ENCODE measurements at regions not wholly inside any gene's neighbourhood (a gene's known extent, or its start where the extent isn't known, plus 50 kb on each side); places are given as distances from the start of the nearest gene placed in this dataset.
"Not testable (repeated sequence)": the region's sequence is repeated elsewhere in the genome, so short reads cannot be mapped to it uniquely, and the experiment has no call there.

DNA sequence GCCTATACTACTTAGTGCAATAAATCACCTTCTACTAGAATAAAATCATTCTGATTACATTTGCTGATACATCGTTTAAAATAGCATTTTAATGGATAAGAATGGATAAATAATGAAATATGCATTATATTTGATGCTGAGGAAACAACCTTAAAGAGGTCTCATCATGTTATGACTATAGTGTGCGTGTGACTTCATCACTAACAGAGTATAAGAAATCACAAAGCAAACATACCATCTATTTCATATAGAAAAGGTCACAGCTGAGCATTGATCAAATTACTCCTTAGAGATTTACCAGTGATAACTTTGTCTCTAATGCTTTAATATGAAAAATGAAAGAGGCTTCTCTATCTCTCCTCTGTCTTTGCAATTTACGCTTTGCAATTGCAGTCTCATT is 1620.3 kb upstream of the SLC10A2 start:
- H3K4me3 ChIP-seq (ENCODE audit: low read depth, low read length) = no peak overlapping the region

GRCh38 chr13:104683789-104684188 is 1617.6 kb upstream of the SLC10A2 start:
- no peak overlapping the region for H3K4me3 ChIP-seq (ENCODE audit: low read depth, low read length)

DNA sequence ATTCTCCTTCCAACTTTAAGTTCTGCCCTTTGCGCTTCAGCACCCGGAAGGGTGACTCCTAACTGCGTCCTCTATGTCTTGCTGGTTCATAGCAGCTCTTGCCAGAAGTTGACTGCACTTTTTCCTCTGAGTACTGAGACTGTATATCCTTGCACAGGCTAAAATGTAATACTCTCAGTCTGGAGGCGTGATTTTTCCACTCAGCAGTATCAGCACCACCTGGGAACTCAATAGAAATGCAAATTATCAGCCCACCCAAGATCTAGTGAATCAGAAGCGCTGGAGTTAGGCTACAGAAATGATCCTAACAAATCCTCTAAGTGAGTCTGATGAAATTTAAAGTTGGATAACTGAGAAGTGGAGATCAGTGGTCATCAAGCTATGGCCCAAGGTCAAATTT is 1611.9 kb upstream of the SLC10A2 start:
- no peak overlapping the region for H3K4me3 ChIP-seq (ENCODE audit: low read depth, low read length)

DNA sequence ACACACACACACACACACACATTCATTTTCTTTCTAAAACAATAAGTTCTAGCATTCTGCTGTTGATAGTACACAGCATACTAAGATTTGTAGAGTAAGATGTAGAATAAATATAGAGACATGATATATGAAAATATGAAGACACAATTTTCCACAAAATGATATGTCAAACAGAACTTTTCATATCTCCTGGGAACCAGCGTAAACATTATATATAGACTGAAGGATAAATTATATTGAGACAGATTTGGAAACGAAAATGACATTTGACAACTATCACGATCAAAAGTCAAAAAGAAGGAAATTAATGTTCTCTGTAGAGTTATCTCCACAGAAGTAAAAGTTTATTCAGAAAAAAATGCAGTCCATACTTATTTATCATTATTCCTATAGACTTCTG is 1605.7 kb upstream of the SLC10A2 start:
- no peak overlapping the region for H3K4me3 ChIP-seq (ENCODE audit: low read depth, low read length)

DNA sequence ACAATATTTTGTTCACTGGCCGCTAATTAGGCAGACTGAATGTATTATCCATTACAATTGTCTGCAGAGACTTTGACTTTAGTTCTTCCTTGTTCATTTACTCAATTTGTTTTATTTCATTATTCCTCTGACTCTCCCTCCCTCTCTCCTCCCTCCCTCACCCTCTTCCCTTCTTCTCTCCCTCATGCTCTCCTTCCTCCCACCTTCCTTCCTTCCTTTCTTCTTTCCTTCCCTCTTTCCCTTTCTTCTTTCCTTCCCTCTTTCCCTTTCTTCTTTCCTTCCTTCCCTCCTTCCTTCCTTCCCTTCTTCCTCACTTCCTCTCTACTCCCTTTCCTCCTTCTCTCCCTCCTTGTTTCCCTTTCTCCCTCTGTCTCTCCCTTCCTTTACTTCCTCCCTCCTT is 1591.0 kb upstream of the SLC10A2 start:
- no peak overlapping the region for H3K4me3 ChIP-seq (ENCODE audit: low read depth, low read length)

GRCh38 chr13:104650431-104650830 is 1584.2 kb upstream of the SLC10A2 start:
- H3K4me3 ChIP-seq (ENCODE audit: low read depth, low read length) = no peak overlapping the region

DNA sequence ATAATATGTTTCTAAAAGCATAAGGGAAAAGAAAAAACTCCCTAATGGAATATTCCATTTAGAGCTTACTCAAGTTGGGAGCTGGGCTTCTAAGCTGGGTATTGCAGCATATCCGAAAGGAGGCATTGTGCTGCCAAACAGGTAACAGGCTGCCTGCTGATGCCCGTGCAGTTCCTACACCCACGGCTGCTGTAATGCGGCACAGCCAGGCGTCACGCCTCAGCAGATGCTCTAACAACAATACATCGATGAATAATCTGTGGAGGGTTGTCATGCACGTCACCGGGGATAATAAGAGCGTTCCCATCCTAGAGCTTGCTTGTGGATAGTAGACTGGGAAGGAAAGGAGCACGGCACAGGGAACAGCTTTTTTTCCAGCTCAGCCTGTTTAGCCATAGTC is 1582.1 kb upstream of the SLC10A2 start:
- H3K4me3 ChIP-seq (ENCODE audit: low read depth, low read length) = no peak overlapping the region

DNA sequence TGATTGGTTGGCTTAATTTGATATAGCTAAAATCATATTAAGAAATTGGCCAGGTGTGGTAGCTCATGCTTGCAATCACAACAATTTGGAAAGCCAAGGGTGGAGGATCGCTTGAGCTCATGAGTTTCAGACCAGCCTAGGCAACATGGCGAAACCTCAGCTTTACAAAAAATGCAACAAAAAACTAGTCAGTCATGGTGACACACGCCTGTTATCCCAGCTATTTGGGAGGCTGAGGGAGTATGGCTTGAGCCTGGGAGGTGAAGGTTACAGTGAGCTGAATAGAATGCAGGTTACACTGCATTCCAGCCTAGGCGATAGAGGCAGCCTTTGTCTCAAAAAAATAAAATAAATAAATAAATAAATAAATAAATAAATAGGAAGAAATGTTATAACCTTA is 1579.6 kb upstream of the SLC10A2 start:
- H3K4me3 ChIP-seq (ENCODE audit: low read depth, low read length) = no peak overlapping the region

- H3K4me3 ChIP-seq (ENCODE audit: low read depth, low read length) = no peak overlapping the region
These were observed 1575.1 kb upstream of the SLC10A2 start for GRCh38 chr13:104641309-104641708.

GRCh38 chr13:104635879-104636278 is 1569.7 kb upstream of the SLC10A2 start:
- no peak overlapping the region for H3K4me3 ChIP-seq (ENCODE audit: low read depth, low read length)

- H3K4me3 ChIP-seq (ENCODE audit: low read depth, low read length) = no peak overlapping the region
These were observed 1567.8 kb upstream of the SLC10A2 start for GRCh38 chr13:104634016-104634415.

DNA sequence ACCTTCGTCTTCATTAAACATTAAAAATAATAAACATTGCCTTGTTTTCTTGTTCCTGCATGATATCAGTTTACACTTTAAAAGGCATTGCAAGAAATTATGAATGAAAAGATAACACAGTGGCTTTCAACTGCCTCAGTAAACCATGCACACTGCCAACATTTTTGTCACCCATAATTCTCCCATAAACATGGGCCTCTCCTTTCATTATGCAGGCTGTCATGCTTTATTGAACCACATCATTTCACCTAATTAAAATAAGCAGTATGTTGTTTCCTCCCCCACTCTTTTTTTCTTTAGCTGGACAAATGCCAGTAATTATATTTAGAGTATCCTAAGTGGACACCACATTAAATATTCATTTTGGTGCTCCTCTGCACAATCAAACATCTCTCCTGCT is 1566.5 kb upstream of the SLC10A2 start:
- no peak overlapping the region for H3K4me3 ChIP-seq (ENCODE audit: low read depth, low read length)

DNA sequence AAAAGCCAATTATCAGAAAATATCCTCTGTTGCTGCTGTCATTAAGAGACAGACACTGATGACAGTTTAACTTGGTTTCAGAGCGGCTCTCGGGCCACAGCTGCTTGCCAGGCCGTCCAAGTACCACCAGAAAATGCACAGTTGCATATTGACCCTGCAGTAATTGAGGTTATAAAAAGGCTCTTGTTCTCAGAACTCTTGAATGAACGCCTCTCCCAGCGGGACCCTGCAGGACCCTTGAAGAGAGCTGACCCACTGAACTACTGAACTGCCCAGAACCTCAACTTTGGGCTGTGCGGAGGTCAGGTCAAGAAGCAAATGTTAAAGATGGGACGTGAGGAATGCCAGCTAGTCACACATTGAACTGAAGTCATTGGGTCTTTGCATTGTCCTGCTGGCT is 1559.0 kb upstream of the SLC10A2 start:
- no peak overlapping the region for H3K4me3 ChIP-seq (ENCODE audit: low read depth, low read length)

DNA sequence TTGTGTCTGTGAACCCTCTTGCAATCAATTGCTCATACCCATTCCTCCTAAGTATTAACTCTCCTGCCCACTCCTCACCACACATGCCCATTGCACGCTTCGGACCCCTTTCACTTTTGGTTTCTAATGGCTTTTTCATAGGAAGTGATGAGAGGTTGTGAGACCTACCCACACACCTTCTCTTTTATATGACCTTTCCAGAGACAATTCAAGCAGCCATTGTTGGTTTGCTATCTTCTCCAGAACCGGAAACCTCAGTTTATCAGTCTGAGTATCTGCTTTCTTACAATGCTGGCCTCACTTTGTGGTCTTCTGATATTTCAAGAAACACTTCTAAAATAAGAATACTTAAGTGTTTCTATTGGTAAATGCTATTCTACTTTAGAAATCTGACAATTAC is 1550.8 kb upstream of the SLC10A2 start:
- no peak overlapping the region for H3K4me3 ChIP-seq (ENCODE audit: low read depth, low read length)

- no peak overlapping the region for H3K4me3 ChIP-seq (ENCODE audit: low read depth, low read length)
These were observed 1548.3 kb upstream of the SLC10A2 start for GRCh38 chr13:104614361-104615145.

GRCh38 chr13:104608331-104608730 is 1542.1 kb upstream of the SLC10A2 start:
- H3K4me3 ChIP-seq (ENCODE audit: low read depth, low read length) = no peak overlapping the region

DNA sequence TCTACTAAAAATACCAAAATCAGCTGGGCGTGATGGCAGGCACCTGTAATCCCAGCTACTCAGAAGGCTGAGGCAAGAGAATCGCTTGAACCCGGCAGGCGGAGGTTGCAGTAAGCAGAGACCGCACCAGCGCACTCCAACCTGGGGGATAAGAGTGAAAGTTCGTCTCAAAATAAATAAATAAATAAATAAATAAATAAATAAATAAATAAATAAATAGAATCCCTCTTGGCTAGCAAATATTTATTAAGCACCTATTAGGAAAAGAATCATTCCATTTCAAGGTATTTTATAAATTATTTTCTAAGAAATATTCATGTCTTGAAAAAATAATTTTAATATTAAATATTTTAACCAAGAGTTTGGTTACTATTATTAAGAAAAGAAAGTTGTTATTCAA is 1539.2 kb upstream of the SLC10A2 start:
- not testable (repeated sequence) for H3K4me3 ChIP-seq (ENCODE audit: low read depth, low read length)

GRCh38 chr13:104597546-104598180 is 1531.4 kb upstream of the SLC10A2 start:
- no peak overlapping the region for H3K4me3 ChIP-seq (ENCODE audit: low read depth, low read length)

- H3K4me3 ChIP-seq (ENCODE audit: low read depth, low read length) = no peak overlapping the region
These were observed 1529.3 kb upstream of the SLC10A2 start for GRCh38 chr13:104595511-104595910.

- H3K4me3 ChIP-seq (ENCODE audit: low read depth, low read length) = no peak overlapping the region
These were observed 1528.6 kb upstream of the SLC10A2 start for GRCh38 chr13:104594806-104595205.

DNA sequence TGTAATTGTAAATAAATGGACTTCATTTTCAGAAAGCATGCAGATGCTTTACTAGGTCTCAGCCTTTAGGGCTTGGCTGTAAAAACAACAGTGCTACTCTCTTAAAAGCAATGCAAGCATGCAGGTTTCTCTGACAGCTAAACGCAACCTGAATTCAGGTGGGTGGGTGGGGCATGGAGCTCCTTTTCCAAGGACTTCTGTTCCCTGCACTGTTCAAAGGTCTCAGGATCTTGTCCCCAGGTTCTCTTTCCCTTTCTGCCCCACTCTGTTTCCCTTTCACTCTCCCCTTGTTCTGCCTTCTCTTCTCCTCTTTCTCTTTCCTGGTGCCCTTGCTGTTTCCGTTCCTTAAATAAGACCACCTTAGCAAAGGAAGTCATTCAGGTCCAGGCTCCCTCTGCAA is 1527.5 kb upstream of the SLC10A2 start:
- H3K4me3 ChIP-seq (ENCODE audit: low read depth, low read length) = no peak overlapping the region

DNA sequence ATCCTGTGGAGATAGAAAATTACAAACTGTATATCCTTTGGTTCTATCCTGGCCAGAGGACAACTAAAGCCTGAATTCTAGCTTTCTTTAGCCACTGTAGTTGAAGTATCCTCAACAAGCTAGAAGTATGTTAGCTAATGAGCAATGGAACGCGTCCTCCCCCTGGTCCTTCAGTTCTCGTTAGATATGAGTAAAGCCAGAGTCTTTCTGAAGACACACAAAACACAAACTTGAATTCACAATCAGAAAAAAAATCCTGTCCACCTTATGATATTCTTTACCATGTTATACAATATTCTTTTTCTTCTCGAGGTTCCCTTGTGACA is 1527.0 kb upstream of the SLC10A2 start:
- H3K4me3 ChIP-seq (ENCODE audit: low read depth, low read length) = no peak overlapping the region

Data from iPS-11a (cell line).